Osteocyte (in vitro differentiated cells): ENCODE measurements at regions not wholly inside any gene's neighbourhood (a gene's known extent, or its start where the extent isn't known, plus 50 kb on each side); places are given as distances from the start of the nearest gene placed in this dataset.
"Not testable (repeated sequence)": the region's sequence is repeated elsewhere in the genome, so short reads cannot be mapped to it uniquely, and the experiment has no call there.

Experiments
- DNase-seq: peaks from one replicate; pipeline ENCODE4 v3.0.0; 2021; ENCODE audit warnings: mixed read lengths; ENCODE audit not compliant: unreplicated experiment; ENCODE audit errors: extremely low spot score
- H3K27ac Mint-ChIP-seq: one replicate; pipeline ENCODE4 v1.8.0; 2021; ENCODE audit warnings: mild to moderate bottlenecking, mixed read lengths; ENCODE audit not compliant: unreplicated experiment
- H3K27me3 Mint-ChIP-seq: one replicate; pipeline ENCODE4 v1.8.0; 2021; ENCODE audit warnings: mixed read lengths; ENCODE audit not compliant: unreplicated experiment
- H3K36me3 Mint-ChIP-seq: one replicate; pipeline ENCODE4 v1.8.0; 2021; ENCODE audit warnings: mixed read lengths; ENCODE audit not compliant: unreplicated experiment
- H3K4me1 Mint-ChIP-seq: one replicate; pipeline ENCODE4 v1.8.0; 2021; ENCODE audit warnings: mixed read lengths; ENCODE audit not compliant: unreplicated experiment
- H3K4me3 Mint-ChIP-seq: one replicate; pipeline ENCODE4 v1.8.0; 2021; ENCODE audit warnings: mild to moderate bottlenecking, moderate library complexity, mixed read lengths; ENCODE audit not compliant: unreplicated experiment
- H3K9me3 Mint-ChIP-seq: one replicate; pipeline ENCODE4 v1.8.0; 2021; ENCODE audit warnings: mixed read lengths; ENCODE audit not compliant: unreplicated experiment
- TF ChIP-seq, protein P1 (sequence below): fragments of 200-600 bp; sonication (generic); IDR thresholded peaks from 2 replicates; pipeline ENCODE4 v1.5.0; 2021; ENCODE audit warnings: antibody characterized with exemption, mild to moderate bottlenecking, moderate library complexity

DNA sequence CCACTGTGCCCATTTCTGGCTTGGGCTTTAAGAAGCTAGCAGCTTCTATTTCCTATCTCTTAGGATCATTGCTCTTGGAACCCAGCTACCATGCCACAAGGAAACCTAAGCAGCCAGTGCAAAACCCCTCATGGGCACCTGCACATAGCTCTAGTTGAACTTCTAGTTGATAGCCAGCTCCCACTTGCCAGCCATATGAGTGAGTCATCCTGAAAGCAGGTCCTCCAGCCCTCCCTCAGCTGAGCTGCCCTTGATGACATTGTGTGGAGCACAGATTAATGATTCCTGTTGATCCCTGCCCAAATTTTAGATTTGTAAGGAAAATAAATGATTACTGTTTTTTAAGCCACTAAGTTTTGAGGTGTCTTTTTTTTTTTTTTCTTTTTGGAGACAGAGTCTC is 234.2 kb upstream of the FBXO33 start:
- no peaks in the 10 kb centered on the region for H3K27me3 Mint-ChIP-seq
- peaks cover 6% of the 10 kb centered on the region for H3K9me3 Mint-ChIP-seq
- no peaks in the 10 kb centered on the region for H3K36me3 Mint-ChIP-seq
- H3K4me1 Mint-ChIP-seq = no peaks in the 10 kb centered on the region
- TF ChIP-seq, protein P1, sequence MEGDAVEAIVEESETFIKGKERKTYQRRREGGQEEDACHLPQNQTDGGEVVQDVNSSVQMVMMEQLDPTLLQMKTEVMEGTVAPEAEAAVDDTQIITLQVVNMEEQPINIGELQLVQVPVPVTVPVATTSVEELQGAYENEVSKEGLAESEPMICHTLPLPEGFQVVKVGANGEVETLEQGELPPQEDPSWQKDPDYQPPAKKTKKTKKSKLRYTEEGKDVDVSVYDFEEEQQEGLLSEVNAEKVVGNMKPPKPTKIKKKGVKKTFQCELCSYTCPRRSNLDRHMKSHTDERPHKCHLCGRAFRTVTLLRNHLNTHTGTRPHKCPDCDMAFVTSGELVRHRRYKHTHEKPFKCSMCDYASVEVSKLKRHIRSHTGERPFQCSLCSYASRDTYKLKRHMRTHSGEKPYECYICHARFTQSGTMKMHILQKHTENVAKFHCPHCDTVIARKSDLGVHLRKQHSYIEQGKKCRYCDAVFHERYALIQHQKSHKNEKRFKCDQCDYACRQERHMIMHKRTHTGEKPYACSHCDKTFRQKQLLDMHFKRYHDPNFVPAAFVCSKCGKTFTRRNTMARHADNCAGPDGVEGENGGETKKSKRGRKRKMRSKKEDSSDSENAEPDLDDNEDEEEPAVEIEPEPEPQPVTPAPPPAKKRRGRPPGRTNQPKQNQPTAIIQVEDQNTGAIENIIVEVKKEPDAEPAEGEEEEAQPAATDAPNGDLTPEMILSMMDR = no peak
- no peak overlapping the region for H3K4me3 Mint-ChIP-seq
- no peak for DNase-seq
- H3K27ac Mint-ChIP-seq = no peak overlapping the region

DNA sequence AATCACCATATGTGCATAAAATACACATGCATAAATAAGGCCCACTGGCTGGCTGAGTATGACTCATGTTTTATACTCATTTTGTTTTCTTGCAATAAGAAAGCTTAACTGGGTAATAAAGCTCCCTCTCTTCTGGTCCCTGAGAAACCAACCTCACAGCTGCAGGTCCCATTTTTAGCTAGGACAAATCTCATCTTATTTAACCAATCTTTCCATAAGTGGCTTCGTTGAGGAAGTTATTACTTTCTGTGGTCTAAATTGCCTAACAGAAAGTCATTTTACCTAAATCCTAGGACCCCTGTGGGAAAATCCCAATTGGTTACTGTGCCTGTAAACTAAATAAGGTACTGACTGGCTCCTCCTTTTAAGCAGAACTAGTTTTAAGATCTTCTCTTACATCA is 232.8 kb upstream of the FBXO33 start:
- Mint-ChIP-seq H3K36me3 (no peaks in the 10 kb centered on the region), H3K4me3 (no peak overlapping the region), H3K4me1 (no peaks in the 10 kb centered on the region), H3K27me3 (no peaks in the 10 kb centered on the region), H3K9me3 (peaks cover 6% of the 10 kb centered on the region), H3K27ac (no peak overlapping the region)
- TF ChIP-seq, protein P1 = no peak
- no peak for DNase-seq

DNA sequence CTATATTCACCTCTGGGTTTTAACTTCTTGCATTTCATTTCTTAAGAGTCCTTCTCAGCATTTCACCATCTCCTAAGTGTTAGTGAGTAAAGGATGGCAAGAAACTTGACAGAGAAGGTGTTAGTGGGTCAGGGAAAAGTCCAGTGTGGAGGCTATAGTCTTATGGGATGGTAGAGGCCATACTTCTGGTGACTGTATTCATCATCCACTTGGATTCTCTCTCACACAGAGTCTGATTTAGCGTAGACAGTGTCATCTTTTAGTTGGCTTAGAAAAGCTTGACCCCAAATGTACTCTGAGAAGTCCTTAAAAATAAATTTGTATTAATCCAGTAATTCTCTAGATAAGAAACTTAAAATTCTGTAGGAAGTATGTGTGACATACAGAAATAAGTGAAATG is 232.4 kb upstream of the FBXO33 start:
- TF ChIP-seq, protein P1 = no peak
- Mint-ChIP-seq H3K27me3 (no peaks in the 10 kb centered on the region), H3K36me3 (no peaks in the 10 kb centered on the region), H3K4me1 (no peaks in the 10 kb centered on the region), H3K4me3 (no peak overlapping the region), H3K9me3 (peaks cover 6% of the 10 kb centered on the region), H3K27ac (no peak overlapping the region)
- DNase-seq = no peak

DNA sequence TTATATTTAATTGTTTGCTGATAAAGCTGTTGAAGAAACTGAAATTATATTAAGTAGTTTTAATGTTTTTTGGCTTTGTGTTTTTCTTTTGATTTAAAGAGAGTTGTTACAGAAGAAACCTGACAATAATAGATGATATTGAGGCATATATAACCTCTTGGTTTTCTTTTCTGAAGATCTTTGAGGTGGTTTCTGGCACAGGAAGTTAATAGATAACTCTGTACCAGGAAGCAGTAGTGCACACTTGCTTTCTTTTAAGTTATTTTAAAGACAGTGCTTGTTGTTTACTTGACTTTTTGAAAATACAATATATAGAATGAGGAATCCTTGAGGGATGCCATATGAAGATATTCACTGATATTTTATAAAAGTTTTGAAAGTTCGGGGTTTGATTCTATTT is 209.0 kb upstream of the FBXO33 start:
- no peaks in the 10 kb centered on the region for H3K27me3 Mint-ChIP-seq
- TF ChIP-seq, protein P1 = no peak
- no peak for DNase-seq
- no peaks in the 10 kb centered on the region for H3K4me1 Mint-ChIP-seq
- peaks cover 16% of the 10 kb centered on the region for H3K9me3 Mint-ChIP-seq
- H3K27ac Mint-ChIP-seq = no peak overlapping the region
- no peak overlapping the region for H3K4me3 Mint-ChIP-seq
- no peaks in the 10 kb centered on the region for H3K36me3 Mint-ChIP-seq

DNA sequence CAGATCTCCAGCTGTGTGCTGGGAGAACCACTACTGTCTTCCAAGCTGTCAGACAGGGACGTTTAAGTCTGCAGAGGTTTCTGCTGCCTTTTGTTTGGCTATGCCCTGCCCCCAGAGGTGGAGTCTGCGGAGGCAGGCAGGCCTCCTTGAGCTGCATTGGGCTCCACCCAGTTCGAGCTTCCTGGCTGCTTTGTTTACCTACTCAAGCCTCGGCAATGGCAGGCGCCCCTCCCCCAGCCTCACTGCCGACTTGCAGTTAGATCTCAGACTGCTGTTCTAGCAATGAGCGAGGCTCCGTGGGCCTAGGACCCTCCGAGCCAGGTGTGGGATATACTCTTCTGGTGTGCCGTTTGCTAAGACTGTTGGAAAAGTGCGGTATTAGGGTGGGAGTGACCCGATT is 206.8 kb upstream of the FBXO33 start:
- not testable (repeated sequence) for H3K36me3 Mint-ChIP-seq, DNase-seq, H3K4me1 Mint-ChIP-seq, H3K4me3 Mint-ChIP-seq, H3K27me3 Mint-ChIP-seq, H3K27ac Mint-ChIP-seq
- peaks cover 18% of the 10 kb centered on the region for H3K9me3 Mint-ChIP-seq

DNA sequence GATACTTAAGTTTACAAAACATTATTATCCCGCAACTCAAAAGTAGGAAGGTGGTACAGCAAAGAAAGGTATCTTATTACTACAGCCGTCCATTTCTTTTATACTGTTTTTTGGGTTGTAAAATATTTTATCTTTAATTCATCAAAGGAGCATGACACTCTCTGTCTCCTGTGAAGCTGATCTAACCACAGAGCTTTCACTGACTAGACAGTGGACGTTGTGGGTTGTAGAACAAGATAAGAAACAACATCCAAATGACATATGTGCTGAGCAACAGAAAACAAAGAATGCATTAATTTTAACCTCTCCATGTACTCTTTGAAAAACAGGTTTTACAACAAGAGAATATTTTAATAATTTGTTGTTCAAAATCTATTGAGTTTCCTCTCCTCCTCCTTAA is 195.9 kb upstream of the FBXO33 start:
- H3K27ac Mint-ChIP-seq = no peak overlapping the region
- no peak for DNase-seq
- H3K4me1 Mint-ChIP-seq = no peaks in the 10 kb centered on the region
- TF ChIP-seq, protein P1 = no peak
- peaks cover 20% of the 10 kb centered on the region for H3K9me3 Mint-ChIP-seq
- H3K36me3 Mint-ChIP-seq = no peaks in the 10 kb centered on the region
- H3K27me3 Mint-ChIP-seq = no peaks in the 10 kb centered on the region
- no peak overlapping the region for H3K4me3 Mint-ChIP-seq
